ENCODE measurements at regions not wholly inside any gene's neighbourhood (a gene's known extent, or its start where the extent isn't known, plus 50 kb on each side); places are given as distances from the start of the nearest gene placed in this dataset.

DNA sequence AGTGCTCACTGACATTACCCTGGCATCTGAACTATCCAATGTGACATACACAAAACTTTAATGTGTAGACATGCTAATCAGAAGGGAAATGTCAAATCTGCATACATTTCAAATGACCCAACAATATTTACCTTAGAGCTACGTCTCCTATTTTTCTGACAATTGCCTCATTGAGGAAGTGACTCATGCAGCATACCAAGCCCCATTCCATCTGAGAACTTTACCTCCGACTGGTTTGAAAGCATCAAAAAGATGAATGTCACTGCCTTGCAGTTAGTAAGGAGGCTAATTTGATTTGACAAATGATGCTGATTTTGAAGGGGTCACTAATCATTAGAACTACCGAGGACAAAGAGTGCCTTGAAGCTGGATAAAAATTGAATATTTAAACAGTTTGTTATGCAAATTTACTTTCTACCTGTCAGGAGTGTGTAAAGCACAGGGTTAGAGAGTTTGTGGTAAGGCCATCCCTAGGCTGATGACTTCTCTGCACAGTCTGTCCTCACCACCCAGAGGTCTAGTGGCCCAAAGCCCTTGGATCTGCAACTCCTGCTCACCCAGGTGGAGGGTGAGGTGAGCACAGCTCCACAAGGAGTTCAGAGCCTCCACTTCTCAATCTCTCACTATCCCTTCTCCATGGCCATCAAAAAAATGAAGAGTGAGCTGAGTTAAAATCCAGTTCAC is 500.3 kb upstream of the C1orf87 start:
- no peak for DNase-seq

DNA sequence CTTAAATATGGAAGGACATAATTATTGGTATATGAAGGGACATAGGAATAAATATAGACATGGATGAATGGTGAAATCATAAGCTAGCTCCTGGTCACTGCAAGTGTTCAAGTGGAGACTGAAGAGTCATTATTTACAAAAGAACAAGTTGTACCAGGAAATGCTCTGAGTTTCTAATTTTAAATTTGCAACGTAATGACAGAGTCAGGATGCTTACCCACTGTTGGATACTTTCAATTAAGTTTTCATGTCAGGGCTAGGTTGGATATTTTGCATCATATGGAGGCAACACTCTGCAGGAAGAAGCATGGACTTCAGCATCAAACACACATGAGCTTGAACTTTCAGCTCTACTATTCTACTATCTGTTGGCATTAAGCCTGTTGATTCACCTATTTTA is 499.6 kb upstream of the C1orf87 start:
- no peak for DNase-seq

DNA sequence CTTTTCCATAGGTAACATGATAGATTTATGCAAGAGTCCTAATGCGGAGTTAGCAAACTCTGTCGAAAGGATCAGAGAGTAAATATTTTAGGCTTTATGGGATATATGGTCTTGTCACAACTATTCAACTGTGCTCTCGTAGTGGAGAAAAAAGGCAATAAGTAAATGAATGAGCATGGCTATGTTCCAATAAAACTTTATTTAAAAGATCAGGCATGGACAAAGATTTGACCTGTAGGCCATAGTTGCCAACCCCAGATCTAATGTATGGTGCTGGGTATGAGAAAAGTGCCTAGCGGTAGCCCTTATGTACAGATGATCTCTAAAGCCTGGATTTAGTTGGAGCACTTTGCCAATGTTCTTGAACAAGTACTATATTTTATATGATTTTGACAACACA is 498.8 kb upstream of the C1orf87 start:
- no peak for DNase-seq

DNA sequence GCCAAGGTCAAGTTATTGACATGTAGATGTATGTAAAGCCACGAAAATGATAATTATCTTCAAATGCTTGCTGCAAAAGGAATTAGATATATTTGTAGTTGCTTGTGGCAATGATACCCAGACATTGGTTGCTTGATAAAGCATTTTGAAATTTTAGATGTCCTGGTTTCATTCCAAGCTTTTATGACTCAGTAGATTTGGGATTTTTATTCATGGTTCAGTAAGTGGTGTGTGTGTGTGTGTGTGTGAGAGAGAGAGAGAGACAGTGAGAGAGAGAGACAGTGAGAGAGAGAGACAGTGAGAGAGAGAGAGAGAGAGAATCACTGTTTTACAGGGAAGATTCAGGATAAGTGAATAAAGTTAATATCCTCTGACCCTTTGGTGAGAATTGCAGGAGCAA is 498.2 kb upstream of the C1orf87 start:
- no peak for DNase-seq

DNA sequence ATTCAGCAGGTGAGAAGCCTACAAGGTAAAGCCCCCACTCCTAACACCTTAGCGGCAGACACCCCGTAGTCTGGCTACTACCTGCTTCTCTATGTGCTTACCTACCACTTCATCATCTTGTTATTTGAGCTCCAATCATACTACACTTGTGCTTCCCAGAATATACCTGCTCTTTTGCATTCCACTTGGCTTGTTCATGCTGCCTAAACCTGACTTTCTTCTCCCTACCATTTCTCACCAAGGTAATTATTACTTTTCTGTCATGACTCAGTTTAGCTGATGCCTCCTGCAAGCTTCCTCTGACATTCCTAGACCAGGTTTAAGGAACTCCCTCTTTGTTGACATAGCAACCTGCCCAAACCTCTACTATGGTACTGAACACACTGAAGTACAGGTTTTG is 495.6 kb upstream of the C1orf87 start:
- no peak for DNase-seq

DNA sequence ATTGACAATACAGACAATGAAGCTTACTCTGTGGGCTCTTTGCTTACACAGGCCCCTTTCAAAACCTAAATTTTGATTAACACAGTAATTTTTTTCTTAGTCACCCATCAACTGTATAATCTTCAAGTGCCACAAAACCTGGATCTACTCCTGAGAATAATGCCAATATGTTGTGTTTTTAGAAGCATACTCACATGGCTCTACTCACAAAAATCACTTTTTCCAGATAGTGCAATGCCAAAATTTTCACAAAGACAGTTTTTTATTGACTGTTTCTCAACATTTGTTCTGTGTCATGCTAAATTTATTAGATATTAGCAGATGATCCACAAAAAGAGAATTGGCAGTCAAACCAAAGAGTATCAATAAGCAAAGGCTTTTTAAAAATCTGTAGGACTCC is 493.7 kb upstream of the C1orf87 start:
- DNase-seq: no peak

DNA sequence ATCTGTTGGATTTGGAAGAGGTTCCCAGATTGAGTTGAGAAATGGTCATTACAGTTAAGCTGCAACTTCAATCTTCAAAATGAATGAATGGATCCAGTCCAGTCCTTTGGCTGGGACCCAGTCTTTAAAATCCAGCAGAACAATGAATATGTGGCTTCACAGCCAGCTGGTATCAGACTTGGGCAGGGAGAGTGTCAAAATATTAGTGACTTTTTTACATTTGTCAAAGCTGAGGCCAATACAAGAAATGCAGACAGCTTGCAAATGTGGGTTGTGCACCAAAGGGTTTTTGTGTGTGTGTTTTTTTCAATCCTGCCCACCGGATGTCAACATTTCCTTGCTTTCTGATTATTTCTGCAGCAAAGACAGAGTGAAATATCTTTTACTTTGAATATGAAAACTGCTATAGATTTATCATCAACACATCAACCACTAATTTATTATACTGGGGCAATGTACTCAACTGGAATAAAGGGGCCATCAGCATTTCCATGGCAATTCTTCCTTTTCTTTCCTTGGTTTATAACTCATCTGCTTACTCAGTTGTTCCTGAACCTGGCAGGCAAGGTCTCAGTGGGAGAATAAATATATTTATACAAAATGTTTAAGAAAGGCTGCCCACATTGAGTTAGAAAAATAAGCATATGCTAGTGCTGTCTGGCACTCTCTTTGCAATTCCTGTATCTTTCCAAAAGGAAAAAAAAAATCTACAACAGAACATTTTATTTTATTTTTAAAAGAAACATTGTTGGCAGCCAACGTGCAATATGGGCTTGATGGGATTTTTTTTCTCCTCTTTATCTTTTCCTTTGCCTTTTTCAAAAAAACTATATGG is 491.6 kb upstream of the C1orf87 start:
- DNase-seq: no peak

DNA sequence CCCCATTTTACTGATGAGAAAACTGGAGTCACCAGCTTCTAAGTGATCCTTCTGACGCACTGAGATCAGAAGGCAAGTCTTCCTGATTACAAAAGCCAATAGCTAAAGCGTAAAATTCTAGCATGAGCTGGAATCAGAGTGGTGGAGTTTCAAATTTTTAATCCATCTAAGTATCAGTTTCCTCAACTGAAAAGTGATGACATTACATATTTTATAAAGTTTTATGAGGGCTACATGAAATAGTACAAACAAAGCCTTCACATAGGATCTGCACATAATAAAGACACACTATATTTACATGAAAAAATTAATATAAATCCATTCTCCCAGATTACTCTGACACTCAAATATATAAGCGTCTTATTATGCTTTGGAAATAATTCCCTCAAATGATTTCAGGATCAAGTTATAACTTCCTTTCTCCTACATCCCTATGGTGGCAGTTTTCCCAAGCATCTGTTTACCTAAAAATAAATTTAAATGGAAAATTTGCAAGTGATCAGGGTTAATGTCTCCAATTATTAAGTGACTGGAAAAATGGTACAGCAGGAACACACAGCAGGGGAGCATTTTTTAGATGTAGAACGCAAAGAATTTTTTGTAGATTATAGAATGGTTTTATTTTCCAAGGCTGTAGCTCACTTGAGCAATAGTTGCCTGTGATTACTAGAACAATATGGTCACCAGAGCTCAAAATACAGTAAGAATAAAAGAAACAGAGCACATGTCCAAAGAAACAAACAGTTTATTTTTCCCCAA is 490.4 kb upstream of the C1orf87 start:
- no peak for DNase-seq

DNA sequence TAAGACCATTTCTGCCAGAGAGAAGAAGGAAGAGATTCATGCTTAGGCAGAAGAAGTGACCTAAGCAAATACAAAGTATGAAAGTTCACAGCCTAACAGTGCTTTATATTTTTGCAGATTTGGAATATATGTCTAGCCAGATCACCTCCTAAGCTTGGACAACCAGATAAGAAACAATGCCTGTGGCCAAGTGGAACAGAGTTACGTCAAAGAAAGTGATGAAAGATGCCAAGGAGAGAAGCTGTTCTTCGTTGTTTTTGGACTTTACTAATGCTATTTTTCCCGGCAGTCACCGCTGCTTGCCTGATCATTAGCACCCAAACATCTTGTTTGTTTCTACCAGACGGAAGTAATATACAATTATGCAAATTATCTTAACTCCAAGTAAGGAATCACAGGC is 489.2 kb upstream of the C1orf87 start:
- DNase-seq: no peak

DNA sequence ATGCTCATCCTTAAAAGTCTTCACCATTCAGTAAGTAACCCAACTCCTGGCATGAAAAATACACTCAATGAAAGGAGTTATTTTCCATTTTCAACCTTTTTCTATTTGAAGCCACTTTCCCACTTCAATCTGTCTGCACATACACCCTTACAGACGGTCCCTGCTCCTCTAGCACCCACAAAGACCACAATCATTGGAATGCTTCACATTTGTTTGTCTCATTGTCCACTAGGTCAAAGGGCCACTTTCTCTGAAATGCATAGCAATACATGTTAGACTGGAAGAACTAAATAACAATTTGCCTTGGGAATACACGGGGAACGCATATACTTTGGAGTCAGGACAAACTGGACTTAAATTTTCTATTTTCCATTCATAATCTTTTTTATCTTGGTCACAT is 487.1 kb upstream of the C1orf87 start:
- DNase-seq: no peak

DNA sequence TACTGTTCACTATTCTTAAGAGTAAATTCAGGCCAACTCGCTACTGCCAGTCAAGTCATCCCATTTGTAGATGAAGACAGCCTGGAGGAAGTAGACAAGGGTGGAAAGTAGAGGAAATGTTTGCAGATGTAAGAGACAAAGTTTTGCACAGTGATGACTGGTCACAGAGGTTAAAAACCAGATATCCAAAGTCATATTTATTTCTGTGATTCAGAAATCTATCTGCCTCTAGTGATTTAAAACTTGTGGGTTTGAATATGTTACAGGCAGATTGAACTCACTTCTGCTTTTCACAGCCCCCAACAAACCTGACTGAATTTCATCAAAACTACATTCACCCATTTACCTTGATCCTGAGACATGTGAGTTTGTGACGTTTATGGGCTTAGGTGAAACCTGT is 484.7 kb upstream of the C1orf87 start:
- DNase-seq: no peak

DNA sequence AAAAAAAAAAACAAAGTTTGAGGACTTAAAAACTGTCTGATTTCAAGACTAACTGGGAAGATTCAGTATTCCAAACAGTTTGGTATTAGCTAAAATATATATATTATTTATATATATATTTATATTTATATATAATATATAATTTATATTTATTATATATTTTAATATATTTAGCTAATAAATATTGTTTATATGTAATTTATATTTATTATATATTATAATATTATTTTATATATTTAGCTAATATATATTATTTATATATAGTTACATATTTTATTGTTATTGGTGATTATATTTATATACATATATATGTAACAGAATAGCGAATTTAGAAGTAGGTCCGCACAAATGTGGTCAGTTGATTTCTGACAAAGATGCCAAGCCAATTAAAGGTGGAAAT is 480.2 kb upstream of the C1orf87 start:
- no peak for DNase-seq

DNA sequence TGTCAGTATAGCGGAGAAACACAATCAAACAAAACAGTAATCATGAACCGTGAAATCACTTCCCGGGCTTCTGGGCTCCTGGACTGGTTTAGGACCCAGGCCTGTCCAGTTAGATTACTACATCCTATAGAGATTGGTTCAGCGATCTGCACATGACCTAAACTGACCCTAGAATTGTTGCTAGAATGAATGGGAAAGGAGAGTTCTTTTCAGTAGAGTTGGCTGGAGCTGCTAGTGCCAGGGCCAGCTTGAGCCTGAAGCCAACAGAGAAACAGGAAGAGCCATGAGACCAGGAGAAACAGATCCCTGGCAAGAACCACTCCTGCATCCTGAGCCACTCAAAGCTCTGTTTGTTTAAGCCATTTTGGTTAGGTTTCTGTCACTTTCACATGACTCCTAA is 474.3 kb upstream of the C1orf87 start:
- DNase-seq: no peak

DNA sequence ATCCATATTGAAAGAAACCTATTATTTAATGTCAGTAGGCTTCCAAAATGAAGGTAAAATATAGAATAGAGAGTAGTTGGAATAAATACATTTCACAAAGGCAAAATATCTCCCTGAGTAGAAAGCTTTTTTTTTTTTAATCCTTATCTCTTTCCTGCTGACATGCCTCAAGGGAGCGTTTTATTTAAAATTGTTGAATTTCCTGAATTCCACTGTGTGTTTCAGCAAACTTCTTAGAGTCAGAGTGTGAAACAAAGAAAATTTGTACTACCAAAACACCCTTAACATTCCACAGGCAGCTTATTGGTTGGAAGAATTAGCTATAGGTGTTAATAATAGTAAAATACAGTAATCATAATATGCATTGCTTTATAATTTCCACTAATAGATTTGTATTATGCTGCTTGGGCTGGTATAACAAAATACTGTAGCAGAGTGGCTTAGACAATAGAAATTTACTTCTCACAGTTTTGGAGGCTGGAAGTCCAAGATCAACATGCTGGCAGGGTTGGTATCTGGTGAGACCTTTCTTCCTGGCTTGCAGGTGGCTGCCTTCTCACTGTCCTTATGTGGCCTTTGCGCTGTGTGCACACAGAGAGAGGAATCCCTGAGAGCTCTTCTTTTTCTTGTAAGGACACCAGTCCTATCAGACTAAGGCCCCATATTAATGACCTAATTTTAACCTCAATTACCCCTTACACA is 468.4 kb upstream of the C1orf87 start:
- DNase-seq: no peak

DNA sequence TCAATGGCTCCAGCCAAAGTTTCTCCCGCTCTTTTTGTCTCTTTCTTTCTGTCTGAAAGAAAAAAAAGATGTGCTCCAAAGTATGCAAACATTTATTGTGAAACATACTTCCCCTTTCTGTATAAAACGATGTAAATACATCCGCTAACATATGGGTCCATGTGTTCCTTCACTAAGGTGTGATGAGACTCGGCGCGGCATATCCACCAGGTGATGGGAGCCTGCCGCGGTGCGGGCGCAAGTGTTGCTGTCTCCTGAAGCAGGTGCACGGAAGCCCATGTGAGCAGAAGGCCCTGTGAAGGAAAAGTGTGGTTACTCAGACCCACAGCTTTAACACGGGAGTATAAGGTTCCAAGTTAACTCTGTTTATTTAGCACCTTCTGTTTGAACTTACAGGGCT is 466.6 kb upstream of the C1orf87 start:
- no peak for DNase-seq

DNA sequence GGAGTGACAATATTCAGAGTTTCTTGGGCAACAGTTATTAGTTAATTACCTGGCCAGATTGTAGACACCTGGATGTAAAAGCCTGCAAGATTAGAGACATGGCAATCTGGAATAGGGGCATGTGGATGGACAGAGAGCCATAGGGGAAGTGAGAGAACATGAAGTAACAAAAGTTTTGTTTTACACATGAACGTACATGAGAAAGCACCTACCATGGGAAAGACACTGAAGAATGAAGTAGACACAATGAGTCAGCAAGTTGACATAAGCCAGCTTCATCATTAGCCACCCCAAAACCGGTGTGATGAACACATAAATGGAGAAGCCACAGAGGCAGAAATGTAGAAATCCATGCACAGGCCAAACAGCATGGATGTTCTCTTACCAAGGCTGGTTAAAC is 462.1 kb upstream of the C1orf87 start:
- no peak for DNase-seq

DNA sequence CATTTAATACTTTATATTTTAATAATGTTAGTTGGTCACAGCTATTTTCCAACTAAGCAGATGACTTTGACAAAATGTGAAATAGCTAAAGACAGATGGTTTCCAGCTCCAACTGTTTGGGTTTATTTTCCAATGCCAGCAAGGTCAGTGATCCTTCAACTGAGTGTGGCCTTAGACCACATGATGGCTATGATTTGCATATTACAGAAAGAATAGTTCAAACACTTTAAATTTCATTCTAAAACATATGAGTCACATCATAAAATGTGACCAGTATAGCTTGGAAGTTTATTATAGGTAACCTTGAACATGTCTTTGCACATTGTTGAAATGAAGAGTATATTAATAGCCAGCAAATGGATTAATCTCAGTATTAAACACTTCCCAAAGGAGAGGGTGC is 454.0 kb upstream of the C1orf87 start:
- no peak for DNase-seq

DNA sequence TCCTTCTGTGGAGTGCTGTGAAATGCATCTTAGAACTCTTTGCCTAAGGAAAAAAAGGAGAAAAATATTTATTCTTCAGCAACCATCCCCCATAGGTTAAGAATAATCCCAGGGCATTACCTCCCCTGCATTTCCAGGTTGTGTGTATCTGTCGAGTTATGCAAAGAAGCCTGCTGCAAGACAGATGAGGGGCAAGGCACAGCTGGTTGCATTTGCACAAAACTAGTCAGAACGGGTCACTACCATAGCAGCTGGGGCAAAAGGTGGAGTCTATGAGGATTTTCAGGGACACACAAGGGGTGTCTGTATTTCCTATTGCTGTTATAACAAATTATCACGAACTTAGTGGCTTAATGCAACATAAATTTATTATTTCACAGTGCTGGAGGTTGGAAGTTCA is 443.4 kb upstream of the C1orf87 start:
- DNase-seq: no peak

DNA sequence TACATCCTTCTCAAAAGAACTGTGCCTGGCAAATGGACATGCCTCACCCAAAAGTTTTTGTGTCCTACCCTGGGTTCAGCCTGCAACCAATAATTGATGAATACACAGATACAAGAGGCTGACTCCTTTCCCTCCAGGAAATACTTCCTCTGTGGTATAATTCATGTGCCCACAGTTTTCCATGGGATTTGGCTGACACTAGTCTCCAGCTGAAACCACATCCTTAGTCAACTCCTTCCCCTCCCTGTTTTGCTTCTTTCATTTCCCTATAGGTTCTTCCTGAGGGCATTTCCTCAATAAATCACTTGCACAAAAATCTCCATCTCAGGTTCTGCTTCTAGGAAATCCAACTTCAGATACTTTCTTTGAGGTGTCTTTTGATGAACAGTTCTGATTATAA is 436.6 kb upstream of the C1orf87 start:
- DNase-seq: no peak

DNA sequence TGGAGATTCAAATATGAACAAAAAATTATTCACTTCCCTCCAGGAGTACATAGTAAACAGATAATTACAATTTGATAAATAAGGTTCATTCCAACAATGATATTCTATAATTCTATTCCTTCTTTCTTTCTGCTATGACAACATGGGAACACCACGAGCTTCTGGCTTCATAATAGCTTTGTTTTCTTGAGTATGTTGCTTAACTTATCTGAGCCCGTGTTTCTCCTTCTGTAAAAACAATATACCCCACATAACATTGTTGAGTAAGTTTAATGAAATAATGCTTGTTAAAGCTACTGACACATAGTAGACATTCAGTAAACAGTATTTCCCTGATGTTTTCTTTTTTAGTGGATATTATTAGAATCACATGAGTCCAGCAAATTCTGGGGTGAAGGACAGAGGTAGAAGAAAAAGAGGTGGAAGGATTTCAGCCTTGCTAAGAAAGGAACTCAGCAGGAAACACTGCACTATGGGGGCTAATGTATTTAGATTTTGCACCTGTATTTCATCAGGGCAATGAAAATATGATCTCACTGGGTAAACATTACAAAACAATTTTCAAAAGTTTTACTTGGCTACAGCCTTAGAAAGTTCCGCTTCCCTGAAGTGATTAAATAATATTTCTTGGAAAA is 430.8 kb upstream of the C1orf87 start:
- DNase-seq: no peak

DNA sequence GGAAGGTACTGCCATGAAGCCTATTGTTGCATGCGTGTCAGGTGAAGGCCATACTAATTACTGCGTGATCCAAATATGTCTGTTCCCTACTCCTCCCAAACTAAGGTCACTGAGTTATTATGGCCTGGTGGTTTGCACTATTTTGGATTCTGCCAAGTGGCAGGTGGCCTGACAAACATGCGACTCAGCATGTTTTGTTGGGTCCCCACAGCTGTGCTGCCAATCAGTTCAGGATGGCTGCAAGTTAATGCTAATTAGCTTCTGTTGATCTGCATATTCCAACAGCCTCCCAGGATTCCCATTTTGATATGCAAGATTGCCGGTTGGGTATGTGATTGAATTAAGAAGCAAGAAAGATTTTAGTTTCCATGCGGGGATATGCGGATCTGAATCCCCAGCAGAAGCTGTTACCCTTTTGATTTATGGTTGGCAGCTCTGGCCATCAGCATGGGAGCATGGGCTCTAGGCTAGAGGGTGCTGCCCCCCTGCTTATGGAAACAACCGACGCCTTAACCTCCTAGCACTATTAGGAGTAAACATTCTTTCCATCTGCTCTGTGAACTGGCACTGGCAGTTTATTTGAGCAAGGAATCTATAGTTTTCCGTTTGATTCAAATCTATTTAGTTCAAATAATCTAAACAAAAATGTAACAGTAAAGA is 429.8 kb upstream of the C1orf87 start:
- no peak for DNase-seq

DNA sequence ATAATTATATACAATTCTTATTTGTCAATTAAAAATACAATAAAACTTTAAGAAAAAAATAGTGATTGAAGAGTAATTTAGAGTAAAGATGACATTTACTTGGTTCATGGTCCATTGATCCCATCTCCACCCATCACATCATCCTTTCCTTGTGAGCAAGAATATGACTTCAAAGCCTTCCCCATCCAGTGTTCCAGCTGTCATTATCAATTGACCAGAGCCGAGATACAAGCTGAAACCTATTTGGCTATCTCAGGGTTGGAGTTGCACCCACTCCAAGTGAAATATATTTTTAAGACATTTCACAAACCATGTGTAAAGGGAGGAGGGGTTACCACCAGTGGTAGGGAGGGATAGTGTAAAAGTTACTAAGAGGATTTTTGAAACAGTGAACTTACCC is 428.9 kb upstream of the C1orf87 start:
- no peak for DNase-seq

Data from activated CD4-positive, alpha-beta T cell treated with anti-CD3 and anti-CD28 coated beads, Interleukin-2, amount 50 U/mL, for 48 hours (primary cell).